ENCODE measurements at regions not wholly inside any gene's neighbourhood (a gene's known extent, or its start where the extent isn't known, plus 50 kb on each side); places are given as distances from the start of the nearest gene placed in this dataset.

GRCh38 chr6:25170640-25171039 lies 108.5 kb upstream of the CARMIL1 start:
- Histone ChIP-seq H3K79me2 (ENCODE audit: control insufficient read depth, insufficient read depth, low read length) (no peaks in the 10 kb centered on the region), H3K9me3 (replicated peaks; ENCODE audit: control insufficient read depth, insufficient read depth, low read length) (no peaks in the 10 kb centered on the region), H3K4me1 (ENCODE audit: control insufficient read depth, insufficient read depth, low read length) (no peaks in the 10 kb centered on the region), H4K20me1 (ENCODE audit: control insufficient read depth, insufficient read depth) (no peaks in the 10 kb centered on the region), H3K4me3 (no peak overlapping the region), H3K27ac (ENCODE audit: control insufficient read depth, insufficient read depth) (no peak overlapping the region), H2AFZ (ENCODE audit: control insufficient read depth, low read depth, low read length) (no peak overlapping the region), H3K9ac (ENCODE audit: control insufficient read depth, insufficient read depth, low read length) (no peak overlapping the region), H3K27me3 (replicated peaks in 1 of 2; ENCODE audit: control insufficient read depth in 2 of 2, insufficient read depth in 2 of 2, low read length in 1 of 2) (no peaks in the 10 kb centered on the region), H3K4me2 (ENCODE audit: control insufficient read depth, insufficient read depth) (no peak overlapping the region), H3K36me3 (ENCODE audit: control insufficient read depth in 2 of 2, insufficient read depth in 2 of 2, low read length in 1 of 2) (no peaks in the 10 kb centered on the region)
- ChIA-PET CTCF (no interaction called here), SMC1A (ENCODE audit: uncharacterized antibody, unreplicated experiment) (no interaction called here), RAD21 (ENCODE audit: unreplicated experiment) (interaction anchor here (0.7 kb wide), 1 partner anchor 142 kb away, joined by 3 read pairs; no protein-coding TSS in a partner anchor), POLR2A (no interaction called here)
- in situ Hi-C loops (cut with MboI) (no loop called here), intact Hi-C loops (cut with micrococcal nuclease; ENCODE audit: unreplicated experiment) (no loop called here)
- TF ChIP-seq ZNF24 (IDR thresholded peaks at IDR 0.05) (no peak), ELK1 (IDR thresholded peaks at IDR 0.05; ENCODE audit: low read depth, low read length) (no peak)
- DNase-seq (ENCODE audit: low read depth, low spot score) = no peak
- ATAC-seq = no peak
- BruUV-seq (replicated peaks) = no TSS peak
- no peak for FAIRE-seq

GRCh38 chr6:25171301-25171700 lies 107.9 kb upstream of the CARMIL1 start:
- DNase-seq (ENCODE audit: low read depth, low spot score) (no peak), FAIRE-seq (no peak), ATAC-seq (no peak)
- SMC1A ChIA-PET (ENCODE audit: uncharacterized antibody, unreplicated experiment) = no interaction called here
- POLR2A ChIA-PET = interaction anchor here (0.6 kb wide), 1 partner anchor 27 kb away, joined by 4 read pairs; no protein-coding TSS in a partner anchor
- intact Hi-C loops (cut with micrococcal nuclease; ENCODE audit: unreplicated experiment) (no loop called here), in situ Hi-C loops (cut with MboI) (no loop called here)
- 53% methylated on average over 1 of the region's 1 CpG for WGBS (ENCODE audit: insufficient coverage, insufficient replicate concordance, low lambda C conversion rate, missing lambda C conversion rate)
- RAD21 ChIA-PET (ENCODE audit: unreplicated experiment) = interaction anchor here (0.7 kb wide), 1 partner anchor 143 kb away, joined by 3 read pairs; no protein-coding TSS in a partner anchor
- Histone ChIP-seq H3K9ac (ENCODE audit: control insufficient read depth, insufficient read depth, low read length) (no peak overlapping the region), H3K79me2 (ENCODE audit: control insufficient read depth, insufficient read depth, low read length) (no peaks in the 10 kb centered on the region), H3K27ac (ENCODE audit: control insufficient read depth, insufficient read depth) (no peak overlapping the region), H3K9me3 (replicated peaks; ENCODE audit: control insufficient read depth, insufficient read depth, low read length) (no peaks in the 10 kb centered on the region), H3K36me3 (ENCODE audit: control insufficient read depth in 2 of 2, insufficient read depth in 2 of 2, low read length in 1 of 2) (no peaks in the 10 kb centered on the region), H3K4me1 (ENCODE audit: control insufficient read depth, insufficient read depth, low read length) (no peaks in the 10 kb centered on the region), H2AFZ (ENCODE audit: control insufficient read depth, low read depth, low read length) (no peak overlapping the region), H3K4me2 (ENCODE audit: control insufficient read depth, insufficient read depth) (no peak overlapping the region), H3K4me3 (no peak overlapping the region), H4K20me1 (ENCODE audit: control insufficient read depth, insufficient read depth) (no peaks in the 10 kb centered on the region), H3K27me3 (replicated peaks in 1 of 2; ENCODE audit: control insufficient read depth in 2 of 2, insufficient read depth in 2 of 2, low read length in 1 of 2) (no peaks in the 10 kb centered on the region)
- no TSS peak for BruUV-seq (replicated peaks)
- CTCF ChIA-PET = no interaction called here
- TF ChIP-seq MAX (IDR thresholded peaks at IDR 0.05; ENCODE audit: low read depth, low read length) (no peak), NKRF (conservative IDR thresholded peaks at IDR 0.05) (no peak), TCF3 (IDR thresholded peaks at IDR 0.05; ENCODE audit: borderline replicate concordance, insufficient read depth, low read depth, low read length) (no peak), EP300 (IDR thresholded peaks at IDR 0.05; ENCODE audit: borderline replicate concordance in 1 of 2, control insufficient read depth in 1 of 2, low read depth in 2 of 2, low read length in 2 of 2) (no peak), E2F4 (IDR thresholded peaks at IDR 0.05; ENCODE audit: low read depth, low read length) (no peak), HSF1 (IDR thresholded peaks at IDR 0.05; ENCODE audit: low read depth, low read length) (no peak), KDM1A (IDR thresholded peaks at IDR 0.05; ENCODE audit: borderline replicate concordance) (no peak), JUNB (IDR thresholded peaks at IDR 0.05) (no peak)

All from GM12878 (cell line).